K562 (cell line): ENCODE measurements at regions not wholly inside any gene's neighbourhood (a gene's known extent, or its start where the extent isn't known, plus 50 kb on each side); places are given as distances from the start of the nearest gene placed in this dataset.

Experiments used
- ATAC-seq: fragments of 200-7000 bp; cut with Tn5 transposase; 3 replicates; pipeline ENCODE4 v1.9.1; 2020; ENCODE audit warnings: moderate library complexity
- BruUV-seq: library from RNA; stranded (reverse); fragments of 400-500 nt; replicated peaks from 2 replicates; lab custom pipeline; 2021; lab: Mats Ljungman, UMichigan
- CTCF ChIA-PET: fragments of 300-600 bp; formaldehyde crosslinking; extraction: SDS; loops from one replicate; lab custom pipeline; 2021; ENCODE audit warnings: low intra/inter-chr PET ratio; lab: Yijun Ruan, JAX
- POLR2A ChIA-PET: fragments of 300-600, 350-650 bp; sonication (Branson Sonifier 250); formaldehyde crosslinking; extraction: SDS; loops from one replicate; lab custom pipeline; 2021; ENCODE audit warnings: antibody characterized with exemption, inconsistent platforms; lab: Yijun Ruan, JAX
- DNase-seq, 4 experiments: peaks; one replicate each; pipeline versions ENCODE4 v3.0.0 to v3.0.0-alpha.2; 2011 to 2018; ENCODE audit warnings: low spot score in 3 of 4, mixed read lengths in 3 of 4; ENCODE audit errors: extremely low read depth in 1 of 4
- FAIRE-seq: peaks from 2 replicates; lab custom pipeline; 2011; peaks lifted over from hg19 to GRCh38; lab: Jason Lieb, UNC
- H2AFZ ChIP-seq: 2 replicates; pipeline ENCODE4 v1.6.0; 2011; ENCODE audit warnings: low read depth, low read length, control low read depth, inconsistent platforms
- H3K27ac ChIP-seq: fragments of 200-600 bp; 3 replicates; pipeline ENCODE4 v1.8.0; 2011; ENCODE audit warnings: low read depth, mild to moderate bottlenecking, control low read depth, inconsistent platforms, low read length, moderate library complexity, mixed read lengths; ENCODE audit errors: extremely low read depth
- H3K27me3 ChIP-seq, 2 experiments: fragments of 300-600 bp in 1 of 2; 2 replicates in 1 of 2; 3 replicates in 1 of 2; pipeline versions ENCODE4 v1.6.0 to v1.8.0; 2011; ENCODE audit warnings: inconsistent platforms in 2 of 2, low read length in 2 of 2, mild to moderate bottlenecking in 1 of 2, mixed read lengths in 1 of 2, moderate library complexity in 1 of 2; ENCODE audit not compliant: control insufficient read depth in 2 of 2, insufficient read depth in 2 of 2
- H3K36me3 ChIP-seq: fragments of 300-600 bp; 3 replicates; pipeline ENCODE4 v1.8.0; 2011; ENCODE audit warnings: mild to moderate bottlenecking, low read length, inconsistent platforms; ENCODE audit not compliant: control insufficient read depth, insufficient read depth
- H3K4me1 ChIP-seq, 2 experiments: fragments of 200-600 bp in 1 of 2; replicated peaks in 1 of 2; 2 replicates in 1 of 2; 3 replicates in 1 of 2; pipeline versions ENCODE4 v1.5.1 to v1.8.0; 2011; ENCODE audit warnings: inconsistent platforms in 2 of 2, low read length in 2 of 2, mild to moderate bottlenecking in 1 of 2, mixed read lengths in 1 of 2, moderate library complexity in 1 of 2; ENCODE audit not compliant: control insufficient read depth in 2 of 2, insufficient read depth in 2 of 2
- H3K4me2 ChIP-seq: 2 replicates; pipeline ENCODE4 v1.6.1; 2011; ENCODE audit warnings: low read length, control low read depth, inconsistent platforms, mixed read lengths; ENCODE audit not compliant: insufficient read depth
- H3K4me3 ChIP-seq: fragments of 200-600 bp; sonication (generic), shearing (Covaris generic); 2 replicates; pipeline ENCODE4 v1.5.1; 2016; ENCODE audit warnings: control low read depth, inconsistent platforms
- H3K79me2 ChIP-seq: fragments of 200-600 bp; 3 replicates; pipeline ENCODE4 v1.8.0; 2011; ENCODE audit warnings: low read length, inconsistent platforms; ENCODE audit not compliant: control insufficient read depth, insufficient read depth
- H3K9ac ChIP-seq, 2 experiments: 2 replicates each; pipeline versions ENCODE4 v1.6.0 to v1.6.1; 2011; ENCODE audit warnings: low read depth in 2 of 2, low read length in 2 of 2, control low read depth in 1 of 2, inconsistent platforms in 1 of 2, mild to moderate bottlenecking in 1 of 2, mixed read lengths in 1 of 2; ENCODE audit not compliant: insufficient read depth in 1 of 2
- H3K9me1 ChIP-seq: one replicate; pipeline ENCODE4 v1.6.0; 2011; ENCODE audit warnings: inconsistent platforms, mild to moderate bottlenecking, low read length, moderate library complexity; ENCODE audit not compliant: control insufficient read depth, insufficient read depth
- H3K9me3 ChIP-seq: replicated peaks from 2 replicates; pipeline ENCODE4 v1.5.1; 2011; ENCODE audit warnings: low read depth, low read length, inconsistent platforms; ENCODE audit not compliant: control insufficient read depth, insufficient read depth
- H4K20me1 ChIP-seq: replicated peaks from 2 replicates; pipeline ENCODE4 v1.6.1; 2011; ENCODE audit warnings: low read length, inconsistent platforms, mixed read lengths; ENCODE audit not compliant: control insufficient read depth, insufficient read depth
- BDP1 ChIP-seq: IDR thresholded peaks from 3 replicates; pipeline ENCODE4 v1.6.1; 2011; ENCODE audit not compliant: insufficient read length, insufficient read depth
- DACH1 ChIP-seq: fragments of 450-650 bp; IDR thresholded peaks from 2 replicates; pipeline ENCODE4 v1.6.1; 2018; ENCODE audit not compliant: partially characterized antibody
- ELF2 ChIP-seq: fragments of 250-450 bp; sonication (Bioruptor Pico); IDR thresholded peaks from 2 replicates; pipeline ENCODE4 v1.5.0; 2021; ENCODE audit warnings: mild to moderate bottlenecking
- FOS ChIP-seq: IDR thresholded peaks from 3 replicates; pipeline ENCODE4 v1.6.1; 2011; ENCODE audit not compliant: insufficient read length; ENCODE audit errors: extremely low read depth
- HNRNPL ChIP-seq: fragments of 200-400 bp; formaldehyde crosslinking; IDR thresholded peaks from 2 replicates; pipeline ENCODE4 v1.6.1; 2017; ENCODE audit warnings: low read depth, mild to moderate bottlenecking, low read length
- NR2C1 ChIP-seq, 2 experiments: fragments of 450-650 bp; IDR thresholded peaks; 2 replicates each; pipeline ENCODE4 v1.6.1; 2017; ENCODE audit warnings: mild to moderate bottlenecking in 2 of 2, antibody characterized with exemption in 1 of 2, inconsistent platforms in 1 of 2, missing compliant biosample characterization in 1 of 2, missing genetic modification characterization in 1 of 2
- ZNF764 ChIP-seq: fragments of 250-450 bp; sonication (Bioruptor Pico); IDR thresholded peaks from 2 replicates; pipeline ENCODE4 v1.4.0; 2020; ENCODE audit warnings: low read depth, mild to moderate bottlenecking, moderate library complexity
- WGBS: fragments of 100-300 bp; shearing (Covaris generic); methylation state at CpG from one replicate; pipeline ENCODE4 v1.1.6; 2016; ENCODE audit warnings: low coverage, mixed read lengths; ENCODE audit not compliant: insufficient coverage; ENCODE audit errors: missing lambda C conversion rate; 5-methylcytosine and 5-hydroxymethylcytosine counted together
- in situ Hi-C: fragments of 300-500 bp; cut with MboI; formaldehyde crosslinking; loops from 4 replicates; pipeline ENCODE4 v1.15.0; 2018; ENCODE audit warnings: inconsistent platforms, mixed read lengths
- intact Hi-C: fragments of 100-400 bp; cut with micrococcal nuclease; formaldehyde crosslinking; loops from 2 replicates; pipeline ENCODE4 v1.14.2; 2022
- TF ChIP-seq, protein P1 (sequence below): fragments of 200-800 bp; sonication (Bioruptor generic); IDR thresholded peaks from 2 replicates; pipeline ENCODE4 v1.6.1; 2017; ENCODE audit warnings: missing genetic modification characterization, missing compliant biosample characterization
- TF ChIP-seq, protein P2 (sequence below): fragments of 250-450 bp; sonication (Bioruptor Pico); IDR thresholded peaks from 2 replicates; pipeline ENCODE4 v1.8.0; 2022; ENCODE audit warnings: moderate library complexity, mild to moderate bottlenecking, inconsistent platforms
- TF ChIP-seq, protein P3 (sequence below), 2 experiments: fragments of 450-650 bp; conservative IDR thresholded peaks; 2 replicates each; pipeline ENCODE4 v1.6.1; 2017; ENCODE audit warnings: mild to moderate bottlenecking in 2 of 2, moderate library complexity in 2 of 2

DNA sequence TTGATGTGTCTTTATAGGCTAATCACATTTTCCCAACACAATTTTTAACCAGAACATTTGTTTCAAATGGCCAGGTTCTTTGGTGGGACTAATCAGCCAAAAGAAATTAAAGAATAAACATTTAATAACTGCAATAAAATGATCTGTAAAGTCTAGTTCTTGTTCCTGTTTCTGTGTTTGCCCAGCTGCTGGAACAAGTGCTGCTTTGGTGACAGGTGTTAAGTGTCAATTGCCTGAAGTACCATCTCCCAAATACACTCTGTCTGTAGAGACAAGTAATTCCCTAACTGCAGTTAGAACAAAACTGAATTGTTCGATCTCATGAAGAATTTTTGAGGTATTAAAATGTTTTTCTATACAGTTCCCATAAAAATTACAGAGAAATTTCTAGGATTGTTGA lies 402.3 kb upstream of the CHD1 start:
- in situ Hi-C loops (no loop called here), intact Hi-C loops (no loop called here)
- Histone ChIP-seq H3K36me3 (no peaks in the 10 kb centered on the region), H3K27me3 (no peaks in the 10 kb centered on the region), H4K20me1 (no peaks in the 10 kb centered on the region), H3K4me3 (no peak overlapping the region), H3K27ac (no peak overlapping the region), H3K9me3 (no peaks in the 10 kb centered on the region; the same call in 1 of the 2 replicates), H3K9me1 (no peaks in the 10 kb centered on the region), H3K79me2 (no peaks in the 10 kb centered on the region), H3K4me2 (no peak overlapping the region), H3K4me1 (no peaks in the 10 kb centered on the region), H3K9ac (no peak overlapping the region), H2AFZ (no peak overlapping the region)
- no TSS peak for BruUV-seq
- 0% methylated on average over 1 of the region's 1 CpG for WGBS
- POLR2A ChIA-PET: no interaction called here
- TF ChIP-seq, protein P1, sequence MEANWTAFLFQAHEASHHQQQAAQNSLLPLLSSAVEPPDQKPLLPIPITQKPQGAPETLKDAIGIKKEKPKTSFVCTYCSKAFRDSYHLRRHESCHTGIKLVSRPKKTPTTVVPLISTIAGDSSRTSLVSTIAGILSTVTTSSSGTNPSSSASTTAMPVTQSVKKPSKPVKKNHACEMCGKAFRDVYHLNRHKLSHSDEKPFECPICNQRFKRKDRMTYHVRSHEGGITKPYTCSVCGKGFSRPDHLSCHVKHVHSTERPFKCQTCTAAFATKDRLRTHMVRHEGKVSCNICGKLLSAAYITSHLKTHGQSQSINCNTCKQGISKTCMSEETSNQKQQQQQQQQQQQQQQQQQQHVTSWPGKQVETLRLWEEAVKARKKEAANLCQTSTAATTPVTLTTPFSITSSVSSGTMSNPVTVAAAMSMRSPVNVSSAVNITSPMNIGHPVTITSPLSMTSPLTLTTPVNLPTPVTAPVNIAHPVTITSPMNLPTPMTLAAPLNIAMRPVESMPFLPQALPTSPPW (CRISPR knock-in tag): no peak
- no peak for TF ChIP-seq DACH1
- TF ChIP-seq ELF2: no peak
- TF ChIP-seq FOS: no peak
- TF ChIP-seq, protein P2, sequence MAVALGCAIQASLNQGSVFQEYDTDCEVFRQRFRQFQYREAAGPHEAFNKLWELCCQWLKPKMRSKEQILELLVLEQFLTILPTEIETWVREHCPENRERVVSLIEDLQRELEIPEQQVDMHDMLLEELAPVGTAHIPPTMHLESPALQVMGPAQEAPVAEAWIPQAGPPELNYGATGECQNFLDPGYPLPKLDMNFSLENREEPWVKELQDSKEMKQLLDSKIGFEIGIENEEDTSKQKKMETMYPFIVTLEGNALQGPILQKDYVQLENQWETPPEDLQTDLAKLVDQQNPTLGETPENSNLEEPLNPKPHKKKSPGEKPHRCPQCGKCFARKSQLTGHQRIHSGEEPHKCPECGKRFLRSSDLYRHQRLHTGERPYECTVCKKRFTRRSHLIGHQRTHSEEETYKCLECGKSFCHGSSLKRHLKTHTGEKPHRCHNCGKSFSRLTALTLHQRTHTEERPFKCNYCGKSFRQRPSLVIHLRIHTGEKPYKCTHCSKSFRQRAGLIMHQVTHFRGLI (CRISPR knock-in tag): no peak
- no peak for TF ChIP-seq NR2C1 (IDR thresholded peaks at IDR 0.05)
- TF ChIP-seq NR2C1 (tag; IDR thresholded peaks at IDR 0.05): no peak
- TF ChIP-seq ZNF764 (CRISPR knock-in tag): no peak
- no peak for TF ChIP-seq HNRNPL
- no peak for TF ChIP-seq BDP1
- TF ChIP-seq, protein P3, sequence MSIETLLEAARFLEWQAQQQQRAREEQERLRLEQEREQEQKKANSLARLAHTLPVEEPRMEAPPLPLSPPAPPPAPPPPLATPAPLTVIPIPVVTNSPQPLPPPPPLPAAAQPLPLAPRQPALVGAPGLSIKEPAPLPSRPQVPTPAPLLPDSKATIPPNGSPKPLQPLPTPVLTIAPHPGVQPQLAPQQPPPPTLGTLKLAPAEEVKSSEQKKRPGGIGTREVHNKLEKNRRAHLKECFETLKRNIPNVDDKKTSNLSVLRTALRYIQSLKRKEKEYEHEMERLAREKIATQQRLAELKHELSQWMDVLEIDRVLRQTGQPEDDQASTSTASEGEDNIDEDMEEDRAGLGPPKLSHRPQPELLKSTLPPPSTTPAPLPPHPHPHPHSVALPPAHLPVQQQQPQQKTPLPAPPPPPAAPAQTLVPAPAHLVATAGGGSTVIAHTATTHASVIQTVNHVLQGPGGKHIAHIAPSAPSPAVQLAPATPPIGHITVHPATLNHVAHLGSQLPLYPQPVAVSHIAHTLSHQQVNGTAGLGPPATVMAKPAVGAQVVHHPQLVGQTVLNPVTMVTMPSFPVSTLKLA (conservative IDR thresholded peaks at IDR 0.05): no peak
- FAIRE-seq (no peak), ATAC-seq (no peak), DNase-seq (no peak)
- CTCF ChIA-PET: no interaction called here
